ENCODE measurements at regions not wholly inside any gene's neighbourhood (a gene's known extent, or its start where the extent isn't known, plus 50 kb on each side); places are given as distances from the start of the nearest gene placed in this dataset.

- DNase-seq (ENCODE audit: low spot score): no peak
Observed at GRCh38 chr4:89549907-89550306, 242.3 kb upstream of the GPRIN3 start.

GRCh38 chr4:89545315-89545714 lies 237.7 kb upstream of the GPRIN3 start:
- no peak for DNase-seq (ENCODE audit: low spot score)

GRCh38 chr4:89541998-89542397 lies 234.4 kb upstream of the GPRIN3 start:
- no peak for DNase-seq (ENCODE audit: low spot score)

GRCh38 chr4:89539797-89540711 lies 232.5 kb upstream of the GPRIN3 start:
- no peak for DNase-seq (ENCODE audit: low spot score)

GRCh38 chr4:89539374-89539773 lies 231.8 kb upstream of the GPRIN3 start:
- DNase-seq (ENCODE audit: low spot score): no peak

- DNase-seq (ENCODE audit: low spot score): no peak
Observed at GRCh38 chr4:89538886-89539285, 231.3 kb upstream of the GPRIN3 start.

- DNase-seq (ENCODE audit: low spot score): no peak
Observed at GRCh38 chr4:89538171-89538570, 230.6 kb upstream of the GPRIN3 start.

GRCh38 chr4:89537281-89537680 lies 229.7 kb upstream of the GPRIN3 start:
- no peak for DNase-seq (ENCODE audit: low spot score)

- DNase-seq (ENCODE audit: low spot score): no peak
Observed at GRCh38 chr4:89535251-89535650, 227.7 kb upstream of the GPRIN3 start.

GRCh38 chr4:89534356-89534755 lies 226.8 kb upstream of the GPRIN3 start:
- DNase-seq (ENCODE audit: low spot score): no peak

GRCh38 chr4:89531932-89532640 lies 224.5 kb upstream of the GPRIN3 start:
- no peak for DNase-seq (ENCODE audit: low spot score)

GRCh38 chr4:89528526-89529133 lies 221.0 kb upstream of the GPRIN3 start:
- DNase-seq (ENCODE audit: low spot score): no peak

GRCh38 chr4:89521826-89522225 lies 214.2 kb upstream of the GPRIN3 start:
- no peak for DNase-seq (ENCODE audit: low spot score)

GRCh38 chr4:89519771-89520320 lies 212.2 kb upstream of the GPRIN3 start:
- DNase-seq (ENCODE audit: low spot score): no peak

GRCh38 chr4:89518259-89518658 lies 210.7 kb upstream of the GPRIN3 start:
- DNase-seq (ENCODE audit: low spot score): no peak

- DNase-seq (ENCODE audit: low spot score): no peak
Observed at GRCh38 chr4:89514811-89515210, 207.2 kb upstream of the GPRIN3 start.

GRCh38 chr4:89511776-89512175 lies 204.2 kb upstream of the GPRIN3 start:
- no peak for DNase-seq (ENCODE audit: low spot score)

GRCh38 chr4:89509708-89510281 lies 202.2 kb upstream of the GPRIN3 start:
- DNase-seq (ENCODE audit: low spot score): peak; percentile 21

GRCh38 chr4:89506866-89507491 lies 199.4 kb upstream of the GPRIN3 start:
- DNase-seq (ENCODE audit: low spot score): no peak

GRCh38 chr4:89502581-89502980 lies 195.0 kb upstream of the GPRIN3 start:
- DNase-seq (ENCODE audit: low spot score): no peak

- no peak for DNase-seq (ENCODE audit: low spot score)
Observed at GRCh38 chr4:89497517-89498308, 190.1 kb upstream of the GPRIN3 start.
